ENCODE measurements at regions not wholly inside any gene's neighbourhood (a gene's known extent, or its start where the extent isn't known, plus 50 kb on each side); places are given as distances from the start of the nearest gene placed in this dataset.
"Not testable (repeated sequence)": the region's sequence is repeated elsewhere in the genome, so short reads cannot be mapped to it uniquely, and the experiment has no call there.

DNA sequence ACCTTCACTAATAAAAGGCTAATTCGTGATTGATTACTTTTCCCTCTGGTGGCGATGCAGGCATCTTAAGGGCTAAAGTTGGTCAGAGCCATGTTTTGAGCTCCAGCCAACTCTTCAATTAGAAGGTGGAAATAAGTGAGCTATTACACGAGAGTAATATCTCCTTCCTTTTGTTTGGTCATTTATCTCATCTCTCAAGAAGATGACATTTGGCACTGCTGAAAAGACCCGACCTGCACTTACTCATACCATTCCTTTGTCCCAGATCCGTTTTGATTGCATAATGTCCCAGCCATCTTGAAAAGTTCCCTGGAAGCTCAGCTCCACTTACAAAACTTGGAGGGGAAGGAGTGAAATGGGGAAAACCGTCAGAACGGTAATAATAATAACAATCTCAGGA lies 316.2 kb downstream of the VRK1 start:
- no peak for DNase-seq (ENCODE audit: low read depth)
- TF ChIP-seq, protein P1, sequence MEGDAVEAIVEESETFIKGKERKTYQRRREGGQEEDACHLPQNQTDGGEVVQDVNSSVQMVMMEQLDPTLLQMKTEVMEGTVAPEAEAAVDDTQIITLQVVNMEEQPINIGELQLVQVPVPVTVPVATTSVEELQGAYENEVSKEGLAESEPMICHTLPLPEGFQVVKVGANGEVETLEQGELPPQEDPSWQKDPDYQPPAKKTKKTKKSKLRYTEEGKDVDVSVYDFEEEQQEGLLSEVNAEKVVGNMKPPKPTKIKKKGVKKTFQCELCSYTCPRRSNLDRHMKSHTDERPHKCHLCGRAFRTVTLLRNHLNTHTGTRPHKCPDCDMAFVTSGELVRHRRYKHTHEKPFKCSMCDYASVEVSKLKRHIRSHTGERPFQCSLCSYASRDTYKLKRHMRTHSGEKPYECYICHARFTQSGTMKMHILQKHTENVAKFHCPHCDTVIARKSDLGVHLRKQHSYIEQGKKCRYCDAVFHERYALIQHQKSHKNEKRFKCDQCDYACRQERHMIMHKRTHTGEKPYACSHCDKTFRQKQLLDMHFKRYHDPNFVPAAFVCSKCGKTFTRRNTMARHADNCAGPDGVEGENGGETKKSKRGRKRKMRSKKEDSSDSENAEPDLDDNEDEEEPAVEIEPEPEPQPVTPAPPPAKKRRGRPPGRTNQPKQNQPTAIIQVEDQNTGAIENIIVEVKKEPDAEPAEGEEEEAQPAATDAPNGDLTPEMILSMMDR (IDR thresholded peaks at IDR 0.05; ENCODE audit: low read depth, low read length): no peak
- TF ChIP-seq MYC (IDR thresholded peaks at IDR 0.05; ENCODE audit: low read depth, low read length): no peak
- no peak for TF ChIP-seq MAX (IDR thresholded peaks at IDR 0.05; ENCODE audit: low read depth, low read length)
- no peak for TF ChIP-seq POLR2A (IDR thresholded peaks at IDR 0.05; ENCODE audit: extremely low read depth, insufficient read length)
- H3K4me3 ChIP-seq (ENCODE audit: low read depth, low read length): no peak overlapping the region

DNA sequence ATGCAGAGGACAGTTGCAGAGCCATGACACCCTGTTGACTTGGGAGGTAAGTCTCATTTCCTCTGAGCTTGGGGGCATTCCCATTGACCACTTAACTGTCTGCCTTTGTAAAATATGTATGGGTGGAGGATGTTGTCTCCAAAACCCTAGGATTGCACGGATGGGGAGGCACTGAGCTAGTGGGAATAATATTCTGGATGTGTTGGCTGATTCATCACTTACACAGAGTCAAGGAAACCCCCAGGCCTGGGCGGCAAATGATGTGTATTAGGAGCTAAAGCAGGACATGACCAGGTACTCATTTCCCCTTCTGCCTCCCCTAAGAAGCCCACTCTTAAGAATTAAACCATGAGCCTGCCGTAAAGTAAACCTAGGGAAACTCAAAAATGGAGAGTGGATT lies 319.4 kb downstream of the VRK1 start:
- TF ChIP-seq POLR2A (IDR thresholded peaks at IDR 0.05; ENCODE audit: extremely low read depth, insufficient read length) (no peak), MYC (IDR thresholded peaks at IDR 0.05; ENCODE audit: low read depth, low read length) (no peak), MAX (IDR thresholded peaks at IDR 0.05; ENCODE audit: low read depth, low read length) (no peak)
- TF ChIP-seq, protein P1 (IDR thresholded peaks at IDR 0.05; ENCODE audit: low read depth, low read length): no peak
- DNase-seq (ENCODE audit: low read depth): no peak

DNA sequence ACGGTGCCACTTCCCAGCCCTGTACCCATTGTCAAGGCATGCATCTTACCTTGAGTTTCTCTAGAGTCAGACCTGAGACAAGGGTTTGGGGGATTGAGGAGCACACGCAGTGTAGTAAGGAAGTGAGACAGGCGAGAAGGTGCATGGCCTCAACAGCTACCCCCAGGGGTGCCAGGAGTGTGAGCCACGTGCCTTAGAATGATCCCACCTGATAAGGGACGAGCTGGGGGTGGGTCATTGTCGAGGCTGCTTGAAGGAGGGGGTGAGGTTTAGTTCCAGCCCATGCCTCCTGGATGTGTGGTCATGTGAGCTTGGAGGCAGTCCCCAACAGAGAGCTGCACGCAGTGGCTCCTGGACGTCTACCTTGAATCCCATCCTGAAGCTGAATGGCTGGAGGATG lies 320.5 kb downstream of the VRK1 start:
- no peak overlapping the region for H3K4me3 ChIP-seq (ENCODE audit: low read depth, low read length)
- TF ChIP-seq, protein P1 (IDR thresholded peaks at IDR 0.05; ENCODE audit: low read depth, low read length): no peak
- no peak for TF ChIP-seq MAX (IDR thresholded peaks at IDR 0.05; ENCODE audit: low read depth, low read length)
- TF ChIP-seq MYC (IDR thresholded peaks at IDR 0.05; ENCODE audit: low read depth, low read length): no peak
- TF ChIP-seq POLR2A (IDR thresholded peaks at IDR 0.05; ENCODE audit: extremely low read depth, insufficient read length): no peak
- no peak for DNase-seq (ENCODE audit: low read depth)

More for the DNA sequence above, 319.4 kb downstream of the VRK1 start:
- no peak overlapping the region for H3K4me3 ChIP-seq (ENCODE audit: low read depth, low read length)

DNA sequence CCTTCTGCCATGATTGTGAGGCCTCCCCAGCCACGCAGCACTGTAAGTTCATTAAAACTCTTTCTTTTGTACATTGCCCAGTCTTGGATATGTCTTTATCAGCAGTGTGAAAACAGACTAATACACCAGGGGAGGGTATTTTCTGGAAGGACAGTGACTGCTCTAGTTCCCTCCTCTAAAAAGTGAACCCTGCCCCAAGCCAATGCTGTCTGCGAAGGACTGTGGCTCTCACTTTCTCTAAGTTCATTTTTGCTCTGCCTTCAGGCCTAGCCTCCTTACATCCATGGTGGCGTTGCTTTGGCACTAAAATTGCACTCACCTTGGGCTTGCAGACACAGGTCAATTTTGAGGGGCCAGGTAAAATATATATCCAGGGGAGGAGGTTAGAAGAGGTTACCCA lies 323.0 kb downstream of the VRK1 start:
- TF ChIP-seq, protein P1 (IDR thresholded peaks at IDR 0.05; ENCODE audit: low read depth, low read length): no peak
- TF ChIP-seq POLR2A (IDR thresholded peaks at IDR 0.05; ENCODE audit: extremely low read depth, insufficient read length) (no peak), MAX (IDR thresholded peaks at IDR 0.05; ENCODE audit: low read depth, low read length) (no peak), MYC (IDR thresholded peaks at IDR 0.05; ENCODE audit: low read depth, low read length) (no peak)
- no peak overlapping the region for H3K4me3 ChIP-seq (ENCODE audit: low read depth, low read length)
- no peak for DNase-seq (ENCODE audit: low read depth)

- no peak for DNase-seq (ENCODE audit: low read depth)
- no peak overlapping the region for H3K4me3 ChIP-seq (ENCODE audit: low read depth, low read length)
- TF ChIP-seq MAX (IDR thresholded peaks at IDR 0.05; ENCODE audit: low read depth, low read length) (no peak), POLR2A (IDR thresholded peaks at IDR 0.05; ENCODE audit: extremely low read depth, insufficient read length) (no peak), MYC (IDR thresholded peaks at IDR 0.05; ENCODE audit: low read depth, low read length) (no peak)
- TF ChIP-seq, protein P1 (IDR thresholded peaks at IDR 0.05; ENCODE audit: low read depth, low read length): no peak
These were observed 323.4 kb downstream of the VRK1 start for GRCh38 chr14:97120611-97121031.

DNA sequence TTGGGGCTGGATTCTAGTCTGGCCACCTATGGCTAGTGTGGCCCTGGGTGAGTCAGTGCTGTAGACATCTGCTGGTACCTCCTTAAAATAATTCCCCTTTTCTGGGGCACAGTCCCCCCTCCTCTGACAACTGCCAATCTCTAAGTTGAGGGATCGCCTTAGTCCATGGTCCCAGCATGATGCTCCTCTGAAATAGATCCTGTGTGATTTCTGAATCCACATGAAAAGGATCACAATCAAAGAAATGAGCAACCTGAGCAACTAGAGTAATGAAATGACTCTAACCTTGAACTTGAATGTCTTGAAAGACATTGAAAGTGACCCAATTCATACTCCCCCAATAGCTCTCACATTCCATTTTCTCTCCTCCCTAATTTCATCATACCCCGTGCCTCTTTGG lies 332.5 kb downstream of the VRK1 start:
- no peak for DNase-seq (ENCODE audit: low read depth)
- no peak for TF ChIP-seq MAX (IDR thresholded peaks at IDR 0.05; ENCODE audit: low read depth, low read length)
- TF ChIP-seq, protein P1 (IDR thresholded peaks at IDR 0.05; ENCODE audit: low read depth, low read length): no peak
- no peak for TF ChIP-seq MYC (IDR thresholded peaks at IDR 0.05; ENCODE audit: low read depth, low read length)
- TF ChIP-seq POLR2A (IDR thresholded peaks at IDR 0.05; ENCODE audit: extremely low read depth, insufficient read length): no peak
- H3K4me3 ChIP-seq (ENCODE audit: low read depth, low read length): no peak overlapping the region

GRCh38 chr14:97135847-97136246 lies 338.7 kb downstream of the VRK1 start:
- DNase-seq (ENCODE audit: low read depth); H3K4me3 ChIP-seq (ENCODE audit: low read depth, low read length): not testable (repeated sequence)

Data from NB4 (cell line).